ENCODE measurements at regions not wholly inside any gene's neighbourhood (a gene's known extent, or its start where the extent isn't known, plus 50 kb on each side); places are given as distances from the start of the nearest gene placed in this dataset.

GRCh38 chr21:41110664-41111063, 57.3 kb upstream of the BACE2 start:
- ATAC-seq (ENCODE audit: low FRiP score) = no peak
- TF ChIP-seq CTCF (IDR thresholded peaks at IDR 0.05) = no peak

GRCh38 chr21:41111681-41112080, 56.3 kb upstream of the BACE2 start:
- ATAC-seq (ENCODE audit: low FRiP score) (no peak), DNase-seq (ENCODE audit: low spot score) (no peak)
- TF ChIP-seq CTCF (IDR thresholded peaks at IDR 0.05) = no peak

More at GRCh38 chr21:41110664-41111063, 57.3 kb upstream of the BACE2 start:
- no peak for DNase-seq (ENCODE audit: low spot score)

GRCh38 chr21:41112740-41113692, 54.9 kb upstream of the BACE2 start:
- no peak for DNase-seq (ENCODE audit: low spot score)
- ATAC-seq (ENCODE audit: low FRiP score) = no peak
- TF ChIP-seq CTCF (IDR thresholded peaks at IDR 0.05) = no peak

DNA sequence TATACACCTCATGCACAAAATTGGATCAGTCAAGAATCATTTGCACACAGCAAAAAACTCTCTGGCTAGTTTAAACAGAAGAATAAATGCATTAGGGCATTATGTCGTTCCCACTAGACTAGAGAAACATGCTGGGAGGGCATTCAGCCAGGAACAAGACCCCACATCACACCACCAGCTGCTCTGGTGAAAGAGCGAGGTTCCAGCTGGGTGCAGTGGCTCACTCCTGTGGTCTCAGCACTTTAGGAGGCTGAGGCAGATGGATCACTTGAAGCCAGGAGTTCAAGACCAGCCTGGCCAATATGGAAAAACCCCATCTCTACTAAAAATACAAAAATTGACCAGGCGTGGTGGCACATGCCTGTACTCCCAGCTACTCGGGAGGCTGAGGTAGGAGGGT, 52.1 kb upstream of the BACE2 start:
- no peak for DNase-seq (ENCODE audit: low spot score)
- no peak for TF ChIP-seq CTCF (IDR thresholded peaks at IDR 0.05)
- ATAC-seq (ENCODE audit: low FRiP score) = no peak
